ENCODE measurements at regions not wholly inside any gene's neighbourhood (a gene's known extent, or its start where the extent isn't known, plus 50 kb on each side); places are given as distances from the start of the nearest gene placed in this dataset.
A peak's percentile ranks its signal among the peaks of the same experiment; 100 is the strongest.

- no peak for DNase-seq (ENCODE audit: low read depth)
Observed at GRCh38 chrX:49773993-49774392, 55.1 kb upstream of the PAGE4 start.

GRCh38 chrX:49767236-49767635, 61.9 kb upstream of the PAGE4 start:
- DNase-seq (ENCODE audit: low read depth): no peak

GRCh38 chrX:49762175-49762720, 66.5 kb upstream of the PAGE1 start:
- no peak for DNase-seq (ENCODE audit: low read depth)

DNA sequence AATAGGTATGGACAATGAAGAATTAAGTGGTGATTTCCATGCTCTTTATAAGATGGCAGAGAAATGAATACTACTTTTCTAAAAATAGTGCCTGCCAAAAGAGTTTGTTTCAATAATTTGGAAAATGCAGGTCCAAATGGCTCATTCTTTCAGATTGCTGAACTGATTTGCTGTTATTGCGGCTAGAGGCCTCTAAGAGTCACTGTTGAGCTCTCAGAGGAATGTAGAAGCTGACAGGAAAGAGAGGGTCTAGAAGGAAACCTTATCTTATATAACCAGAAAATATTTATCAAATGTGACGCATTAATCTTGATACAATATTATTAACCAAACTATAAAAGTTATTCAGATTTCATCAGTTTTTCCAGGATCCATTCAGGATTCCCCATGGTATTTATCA, 65.7 kb upstream of the PAGE1 start:
- DNase-seq (ENCODE audit: low read depth): no peak

- DNase-seq (ENCODE audit: low read depth): no peak
Observed at GRCh38 chrX:49760290-49760890, 64.6 kb upstream of the PAGE1 start.

GRCh38 chrX:49756692-49757091, 60.9 kb upstream of the PAGE1 start:
- no peak for DNase-seq (ENCODE audit: low read depth)

GRCh38 chrX:49754233-49754857, 58.6 kb upstream of the PAGE1 start:
- DNase-seq (ENCODE audit: low read depth): peak; percentile 0

DNA sequence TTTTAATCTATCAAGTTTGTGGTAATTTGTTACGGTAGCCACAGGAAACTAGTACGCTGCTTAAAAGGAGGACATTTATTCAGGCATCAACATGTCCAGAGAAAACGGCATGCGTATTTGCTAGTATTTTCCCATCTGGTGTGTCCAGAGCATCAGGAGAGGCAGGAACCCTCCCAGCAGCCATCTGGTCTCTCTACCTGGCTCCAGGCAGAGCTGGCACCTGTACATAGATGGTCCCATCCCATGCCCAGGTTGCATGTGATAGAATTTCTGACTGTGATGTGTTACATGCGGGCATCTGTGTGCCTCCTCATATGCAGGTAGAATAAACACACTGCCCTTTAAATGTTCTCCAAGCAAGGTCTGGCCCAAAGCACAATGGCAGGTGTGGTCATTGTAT, 57.9 kb upstream of the PAGE1 start:
- DNase-seq (ENCODE audit: low read depth): no peak

DNA sequence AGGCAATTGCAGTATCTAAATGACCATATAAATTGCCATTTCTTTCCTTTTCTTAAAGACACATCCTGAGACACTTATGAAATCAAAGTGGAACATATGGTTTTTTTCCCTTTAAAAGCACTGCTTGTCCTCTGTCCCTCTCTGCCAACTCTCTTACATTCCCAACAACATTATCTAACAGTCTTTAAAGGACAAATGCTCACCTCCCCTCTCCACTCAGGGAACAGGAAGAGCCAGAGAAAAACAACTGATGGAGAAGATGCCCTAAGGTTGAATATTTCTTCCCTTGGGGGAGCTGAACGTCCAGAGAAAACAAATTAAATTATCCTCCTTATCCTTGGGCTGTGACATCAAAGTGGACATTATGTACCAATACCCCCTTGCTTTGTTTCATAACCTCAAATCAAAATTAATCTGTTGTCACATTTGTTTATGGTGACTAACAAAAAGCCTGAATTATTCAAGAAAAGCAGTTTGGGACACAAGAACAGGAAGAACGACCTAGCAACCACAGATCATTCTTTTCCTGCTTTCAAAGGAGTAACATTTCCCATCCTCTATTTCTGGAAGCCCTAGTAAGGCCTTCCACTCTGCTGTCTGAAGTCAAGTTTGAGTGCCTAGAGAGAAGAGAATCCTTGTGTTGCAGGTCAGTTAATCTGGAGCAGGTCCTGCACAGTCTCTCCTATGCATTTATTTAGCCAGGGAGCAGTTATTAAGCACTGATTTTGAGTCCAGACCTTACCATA, 52.6 kb upstream of the PAGE1 start:
- no peak for DNase-seq (ENCODE audit: low read depth)

DNA sequence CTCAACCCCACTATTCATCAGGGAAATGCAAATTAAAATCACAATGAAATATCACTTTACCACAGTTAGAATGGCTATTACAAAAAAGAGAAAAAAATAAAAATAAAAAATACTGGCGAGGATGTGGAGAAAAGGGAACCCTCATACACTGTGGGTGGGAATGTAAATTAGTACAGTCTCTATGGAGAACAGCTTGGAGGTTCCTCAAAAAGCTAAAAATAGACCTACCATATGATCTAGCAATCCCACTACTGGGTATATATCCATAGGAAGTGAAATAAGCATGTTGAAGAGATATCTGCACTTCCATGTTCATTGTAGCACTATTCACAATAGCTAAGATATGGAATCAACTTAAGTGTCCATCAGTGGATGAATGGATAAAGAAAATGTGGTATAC, 50.5 kb upstream of the PAGE1 start:
- no peak for DNase-seq (ENCODE audit: low read depth)

Measured in non-pigmented ciliary epithelial cell (primary cell).